Stimulated activated CD4-positive, alpha-beta T cell treated with anti-CD3 and anti-CD28 coated beads, Interleukin-1b, Interleukin-23, amount 100 ng/mL, for 1 hour (primary cell): ENCODE measurements at regions not wholly inside any gene's neighbourhood (a gene's known extent, or its start where the extent isn't known, plus 50 kb on each side); places are given as distances from the start of the nearest gene placed in this dataset.
"Not testable (repeated sequence)": the region's sequence is repeated elsewhere in the genome, so short reads cannot be mapped to it uniquely, and the experiment has no call there.

ENCODE experiments used
- DNase-seq, 2 donors: peaks; one replicate each; pipeline ENCODE4 v3.0.0-alpha.2; 2020; ENCODE audit warnings: low read depth in 2 of 2

DNA sequence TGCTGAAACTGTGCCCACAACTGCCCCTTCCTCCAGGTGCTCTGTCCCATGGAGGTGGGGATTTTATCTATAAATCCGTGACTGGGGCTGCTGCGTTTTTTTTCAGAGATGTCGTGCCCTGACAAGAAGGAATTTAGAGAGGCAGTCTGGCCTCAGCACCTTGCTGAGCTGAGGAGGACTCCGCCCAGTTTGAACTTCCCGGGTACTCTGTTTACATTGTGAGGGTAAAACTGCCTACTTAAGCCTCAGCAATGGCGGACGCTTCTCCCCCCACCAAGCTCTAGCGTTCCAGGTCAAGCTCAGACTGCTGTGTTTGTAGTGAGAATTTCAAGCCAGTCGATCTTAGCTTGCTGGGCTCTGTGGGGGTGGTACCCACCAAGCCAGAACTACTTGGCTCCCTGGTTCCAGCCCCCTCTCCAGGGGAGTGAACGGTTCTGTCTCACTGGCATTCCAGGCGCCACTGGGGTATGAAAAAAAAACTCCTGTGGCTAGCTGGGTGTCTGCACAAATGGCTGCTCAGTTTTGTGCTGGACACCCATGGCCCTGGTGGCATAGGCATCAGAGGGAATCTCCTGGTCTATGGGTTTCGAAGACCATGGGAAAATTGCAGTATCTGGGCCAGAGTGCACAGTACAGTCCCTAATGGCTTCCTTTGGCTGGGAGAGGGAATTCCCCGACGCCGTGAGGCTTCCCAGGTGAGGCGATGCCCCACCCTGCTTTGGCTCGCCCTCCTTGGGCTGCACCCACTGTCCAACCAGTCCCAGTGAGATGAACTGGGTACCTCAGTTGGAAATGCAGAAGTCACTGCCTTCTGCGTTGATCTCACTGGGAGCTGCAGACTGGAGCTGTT, 68.5 kb upstream of the SGO1 start:
- DNase-seq, result no peak

DNA sequence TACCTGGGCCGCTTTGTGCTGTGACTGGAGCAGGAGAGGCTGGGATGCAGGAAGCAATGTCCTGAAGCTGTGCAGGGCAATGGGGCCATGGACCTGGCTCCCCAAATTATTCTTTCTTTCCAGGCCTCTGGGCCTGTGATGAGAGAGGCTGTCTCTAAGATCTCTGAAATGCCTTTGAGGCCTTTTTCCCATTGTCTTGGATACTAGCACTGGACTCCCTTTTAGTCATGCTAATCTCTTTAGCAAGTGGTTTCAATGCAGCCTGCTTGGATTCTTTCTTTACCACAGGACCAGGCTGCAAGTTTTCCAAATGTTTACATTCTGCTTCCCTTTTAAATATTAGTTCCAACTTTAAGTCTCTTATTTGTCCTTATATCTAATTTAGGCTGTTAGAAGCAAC, 64.8 kb upstream of the SGO1 start:
- DNase-seq, result no peak

DNA sequence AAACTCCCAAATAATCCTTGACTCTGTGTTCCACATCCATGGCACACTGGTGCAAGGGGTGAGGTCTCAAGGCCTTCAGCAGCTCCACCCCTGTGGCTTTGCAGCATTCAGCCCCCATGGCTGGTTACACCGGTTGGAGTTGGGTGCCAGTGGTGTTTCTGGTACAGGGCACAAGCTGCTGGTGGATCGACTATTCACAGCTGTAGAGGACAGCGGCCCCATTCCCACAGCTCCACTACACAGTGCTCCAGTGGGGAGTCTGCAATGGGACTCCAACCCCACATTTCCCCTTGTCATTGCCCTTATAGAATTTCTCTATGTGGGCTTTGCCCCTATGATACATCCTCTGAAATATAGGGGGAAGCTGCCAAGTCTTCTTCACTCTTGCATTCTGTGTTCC, 64.3 kb upstream of the SGO1 start:
- no peak for DNase-seq

DNA sequence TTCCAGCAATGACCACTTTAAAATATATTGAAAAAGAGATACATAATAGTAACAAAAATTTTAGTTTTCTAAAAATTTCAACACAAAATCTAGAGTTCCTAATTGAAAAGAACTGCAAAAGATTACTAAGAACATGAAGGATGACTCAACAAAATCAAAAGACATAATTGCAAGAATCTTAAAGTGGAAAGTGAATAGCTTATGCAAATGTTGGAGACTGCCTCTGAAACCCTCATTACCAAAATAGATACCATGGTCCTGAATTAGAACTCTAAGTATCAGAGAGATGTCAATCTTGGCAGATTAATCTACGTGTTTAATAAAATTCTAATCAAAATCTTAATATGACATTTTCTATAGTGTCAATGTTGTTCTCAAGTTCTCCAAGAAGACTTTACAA, 60.7 kb upstream of the SGO1 start:
- DNase-seq, result no peak

GRCh38 chr3:20245781-20246180, 59.8 kb upstream of the SGO1 start:
- DNase-seq, result no peak

- no peak for DNase-seq
These were observed 54.3 kb upstream of the SGO1 start for GRCh38 chr3:20240154-20240883.

- not testable (repeated sequence) for DNase-seq
These were observed 52.2 kb upstream of the SGO1 start for GRCh38 chr3:20238199-20238598.

- DNase-seq, result no peak
These were observed 50.6 kb upstream of the SGO1 start for GRCh38 chr3:20236603-20237002.
